ENCODE measurements at regions not wholly inside any gene's neighbourhood (a gene's known extent, or its start where the extent isn't known, plus 50 kb on each side); places are given as distances from the start of the nearest gene placed in this dataset.

DNA sequence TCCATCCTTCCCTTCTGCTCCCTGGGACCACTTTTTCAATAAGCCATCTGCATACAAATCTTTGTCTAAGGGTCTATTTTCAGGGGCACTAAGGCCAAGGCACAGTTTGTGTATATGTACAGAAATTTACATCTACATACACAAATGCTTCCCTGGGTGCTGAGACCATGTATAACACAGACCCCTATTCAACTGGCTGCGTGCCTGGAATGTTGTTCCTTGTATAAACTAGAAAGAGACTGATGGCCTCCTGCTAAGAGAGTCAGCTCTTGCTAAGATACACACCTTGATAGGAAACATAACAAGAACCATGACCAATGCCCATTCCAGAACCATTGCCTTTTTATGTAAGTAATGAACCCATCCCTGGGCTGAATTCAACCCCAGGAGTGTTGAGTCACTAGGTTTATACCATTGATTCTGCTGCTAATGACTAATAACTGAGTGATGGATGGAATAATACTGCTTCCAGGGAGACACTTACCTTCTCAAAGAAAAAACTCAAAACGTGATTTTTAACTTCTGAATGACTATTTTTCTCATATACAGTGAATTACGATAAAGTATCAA is 290.7 kb downstream of the FGFR2 start:
- Histone ChIP-seq H3K27me3 (ENCODE audit: control insufficient read depth, insufficient read depth, low read length) (no peaks in the 10 kb centered on the region), H3K9me3 (ENCODE audit: control insufficient read depth, insufficient read depth, low read length) (peaks cover 14% of the 10 kb centered on the region; the same call in 1 of the 2 replicates), H3K4me3 (ENCODE audit: low read depth, low read length) (no peak overlapping the region), H3K27ac (ENCODE audit: low read depth, low read length) (no peak overlapping the region)
- DNase-seq (ENCODE audit: low read depth, low spot score) = no peak
- ChIA-PET CTCF (no interaction called here), POLR2A (no interaction called here)
- TF ChIP-seq, protein P1, sequence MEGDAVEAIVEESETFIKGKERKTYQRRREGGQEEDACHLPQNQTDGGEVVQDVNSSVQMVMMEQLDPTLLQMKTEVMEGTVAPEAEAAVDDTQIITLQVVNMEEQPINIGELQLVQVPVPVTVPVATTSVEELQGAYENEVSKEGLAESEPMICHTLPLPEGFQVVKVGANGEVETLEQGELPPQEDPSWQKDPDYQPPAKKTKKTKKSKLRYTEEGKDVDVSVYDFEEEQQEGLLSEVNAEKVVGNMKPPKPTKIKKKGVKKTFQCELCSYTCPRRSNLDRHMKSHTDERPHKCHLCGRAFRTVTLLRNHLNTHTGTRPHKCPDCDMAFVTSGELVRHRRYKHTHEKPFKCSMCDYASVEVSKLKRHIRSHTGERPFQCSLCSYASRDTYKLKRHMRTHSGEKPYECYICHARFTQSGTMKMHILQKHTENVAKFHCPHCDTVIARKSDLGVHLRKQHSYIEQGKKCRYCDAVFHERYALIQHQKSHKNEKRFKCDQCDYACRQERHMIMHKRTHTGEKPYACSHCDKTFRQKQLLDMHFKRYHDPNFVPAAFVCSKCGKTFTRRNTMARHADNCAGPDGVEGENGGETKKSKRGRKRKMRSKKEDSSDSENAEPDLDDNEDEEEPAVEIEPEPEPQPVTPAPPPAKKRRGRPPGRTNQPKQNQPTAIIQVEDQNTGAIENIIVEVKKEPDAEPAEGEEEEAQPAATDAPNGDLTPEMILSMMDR (IDR thresholded peaks at IDR 0.05; ENCODE audit: low read depth, low read length) = no peak

DNA sequence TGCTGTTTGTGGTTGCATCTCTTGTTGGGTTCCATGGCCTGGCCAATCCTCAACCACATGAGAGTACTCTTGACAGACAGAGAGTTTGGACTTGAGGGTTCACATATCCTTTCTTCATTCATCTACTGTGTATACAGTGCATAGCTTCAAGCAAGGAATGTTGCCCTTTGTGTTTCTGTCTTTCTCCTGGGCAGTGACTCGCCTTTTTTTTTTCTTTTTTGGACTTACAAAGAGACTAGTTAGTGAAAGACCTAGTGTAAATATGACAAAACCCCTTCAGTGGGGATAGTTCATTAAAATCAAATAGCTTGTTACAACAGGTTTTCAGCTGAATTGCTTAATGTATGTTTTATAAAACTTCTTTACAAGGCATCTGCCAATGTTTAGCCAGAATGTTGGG is 290.2 kb downstream of the FGFR2 start:
- ChIA-PET POLR2A (no interaction called here), CTCF (no interaction called here)
- Histone ChIP-seq H3K27ac (ENCODE audit: low read depth, low read length) (no peak overlapping the region), H3K27me3 (ENCODE audit: control insufficient read depth, insufficient read depth, low read length) (no peaks in the 10 kb centered on the region), H3K9me3 (ENCODE audit: control insufficient read depth, insufficient read depth, low read length) (peaks cover 14% of the 10 kb centered on the region; the same call in 1 of the 2 replicates), H3K4me3 (ENCODE audit: low read depth, low read length) (no peak overlapping the region)
- TF ChIP-seq, protein P1 (IDR thresholded peaks at IDR 0.05; ENCODE audit: low read depth, low read length) = no peak
- no peak for DNase-seq (ENCODE audit: low read depth, low spot score)

DNA sequence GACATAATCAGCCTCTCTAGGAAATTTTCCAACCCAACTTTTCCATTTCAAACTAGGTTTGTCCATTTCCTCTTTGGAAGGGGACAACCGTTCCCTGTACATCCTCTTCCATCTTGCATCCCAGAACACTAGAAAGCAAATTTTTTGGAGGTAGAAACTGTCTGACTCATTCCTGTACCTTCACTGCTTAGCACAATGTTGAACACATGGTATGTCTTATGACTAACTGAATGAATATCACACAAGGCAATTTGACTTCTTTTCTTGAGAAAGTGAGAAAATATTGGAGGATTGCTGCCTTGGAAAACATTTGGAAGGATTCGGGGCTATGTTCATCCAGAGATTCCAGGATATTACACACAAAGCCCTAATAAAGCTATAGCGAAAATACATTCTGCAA is 289.1 kb downstream of the FGFR2 start:
- peaks cover 21% of the 10 kb centered on the region; the same call in 1 of the 2 replicates for H3K9me3 ChIP-seq (ENCODE audit: control insufficient read depth, insufficient read depth, low read length)
- H3K4me3 ChIP-seq (ENCODE audit: low read depth, low read length) = no peak overlapping the region
- POLR2A ChIA-PET = no interaction called here
- DNase-seq (ENCODE audit: low read depth, low spot score) = no peak
- CTCF ChIA-PET = no interaction called here
- no peaks in the 10 kb centered on the region for H3K27me3 ChIP-seq (ENCODE audit: control insufficient read depth, insufficient read depth, low read length)
- H3K27ac ChIP-seq (ENCODE audit: low read depth, low read length) = no peak overlapping the region
- TF ChIP-seq, protein P1 (IDR thresholded peaks at IDR 0.05; ENCODE audit: low read depth, low read length) = no peak

DNA sequence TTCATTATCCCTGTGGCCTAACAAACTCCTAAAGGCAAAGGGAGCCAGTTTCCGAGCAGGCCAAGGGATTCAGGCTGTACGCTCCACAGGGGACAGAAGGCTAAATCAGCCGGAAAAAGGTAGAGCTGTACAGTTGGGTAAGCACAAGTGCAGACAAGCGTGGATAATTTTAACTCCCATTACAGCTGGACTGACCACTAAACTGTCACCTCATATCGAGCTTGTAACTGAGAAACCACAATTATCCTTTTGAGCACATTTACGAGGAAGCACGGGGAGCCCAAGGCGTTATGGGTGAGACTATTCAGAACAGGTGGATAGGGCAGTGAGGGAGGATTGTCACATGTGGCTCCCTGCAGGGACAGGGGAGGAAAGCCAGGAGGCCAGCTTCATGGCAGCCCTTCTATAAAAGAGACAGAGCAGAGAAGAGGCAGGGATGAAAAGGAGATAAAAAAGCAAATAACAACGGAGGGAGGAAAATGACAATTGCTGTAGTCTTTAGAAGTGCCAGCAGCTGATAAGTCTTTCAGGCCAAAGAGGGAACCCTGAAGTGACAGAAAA is 288.0 kb downstream of the FGFR2 start:
- DNase-seq (ENCODE audit: low read depth, low spot score) = no peak
- POLR2A ChIA-PET = no interaction called here
- CTCF ChIA-PET = no interaction called here

DNA sequence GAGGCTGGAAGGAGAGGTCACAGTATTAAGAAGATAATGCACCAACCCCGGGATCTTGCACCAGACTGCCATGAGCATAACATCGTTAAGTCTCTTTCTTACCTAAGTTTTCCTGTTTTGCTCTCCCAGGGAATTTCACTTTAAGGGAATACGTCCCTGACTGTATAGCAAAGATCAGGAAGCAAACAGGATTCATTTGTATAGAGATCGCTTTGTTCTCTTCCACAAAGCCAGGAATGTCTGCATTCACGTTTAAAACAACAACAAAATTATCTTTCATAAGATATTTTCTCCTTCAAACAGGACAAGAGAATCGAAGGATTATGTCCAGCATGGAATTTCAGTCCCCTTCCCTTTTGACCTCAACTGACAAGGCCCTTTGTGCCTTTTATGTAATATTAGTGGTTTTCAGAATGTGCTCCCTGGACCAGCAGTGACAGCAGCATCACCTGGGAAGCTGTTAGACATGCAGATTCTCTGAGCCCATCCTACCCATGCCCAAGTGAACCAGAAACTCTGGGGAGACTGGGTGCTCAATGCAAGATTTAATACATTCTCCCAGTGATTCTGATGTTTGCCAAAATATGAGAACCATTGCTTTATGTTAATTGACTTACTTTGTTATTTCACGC is 286.3 kb downstream of the FGFR2 start:
- POLR2A ChIA-PET = no interaction called here
- TF ChIP-seq, protein P1 (IDR thresholded peaks at IDR 0.05; ENCODE audit: low read depth, low read length) = no peak
- no peak for DNase-seq (ENCODE audit: low read depth, low spot score)
- no peaks in the 10 kb centered on the region for H3K27me3 ChIP-seq (ENCODE audit: control insufficient read depth, insufficient read depth, low read length)
- H3K27ac ChIP-seq (ENCODE audit: low read depth, low read length) = no peak overlapping the region
- CTCF ChIA-PET = no interaction called here
- peaks cover 23% of the 10 kb centered on the region; the same call in 1 of the 2 replicates for H3K9me3 ChIP-seq (ENCODE audit: control insufficient read depth, insufficient read depth, low read length)
- no peak overlapping the region for H3K4me3 ChIP-seq (ENCODE audit: low read depth, low read length)

More for the DNA sequence above, 288.0 kb downstream of the FGFR2 start:
- TF ChIP-seq, protein P1 (IDR thresholded peaks at IDR 0.05; ENCODE audit: low read depth, low read length) = no peak
- Histone ChIP-seq H3K27me3 (ENCODE audit: control insufficient read depth, insufficient read depth, low read length) (no peaks in the 10 kb centered on the region), H3K4me3 (ENCODE audit: low read depth, low read length) (no peak overlapping the region), H3K9me3 (ENCODE audit: control insufficient read depth, insufficient read depth, low read length) (peaks cover 26% of the 10 kb centered on the region; the same call in 1 of the 2 replicates), H3K27ac (ENCODE audit: low read depth, low read length) (no peak overlapping the region)
